Ectodermal cell (in vitro differentiated cells): ENCODE measurements at regions not wholly inside any gene's neighbourhood (a gene's known extent, or its start where the extent isn't known, plus 50 kb on each side); places are given as distances from the start of the nearest gene placed in this dataset.
"Not testable (repeated sequence)": the region's sequence is repeated elsewhere in the genome, so short reads cannot be mapped to it uniquely, and the experiment has no call there.

ENCODE experiments used
- H3K27ac ChIP-seq: 2 replicates; pipeline ENCODE4 v1.7.0; 2013; ENCODE audit warnings: mild to moderate bottlenecking, low read depth, low read length; ENCODE audit not compliant: insufficient read depth, poor library complexity, severe bottlenecking
- H3K27me3 ChIP-seq: 2 replicates; pipeline ENCODE4 v1.7.0; 2013; ENCODE audit warnings: mild to moderate bottlenecking, low read length; ENCODE audit not compliant: insufficient read depth, control insufficient read depth, poor library complexity, severe bottlenecking
- H3K36me3 ChIP-seq: one replicate; pipeline ENCODE4 v1.7.0; 2013; ENCODE audit warnings: low read length; ENCODE audit not compliant: control insufficient read depth, insufficient read depth
- H3K4me1 ChIP-seq: one replicate; pipeline ENCODE4 v1.7.0; 2013; ENCODE audit warnings: low read length; ENCODE audit not compliant: control insufficient read depth, insufficient read depth
- H3K4me3 ChIP-seq: 2 replicates; pipeline ENCODE4 v1.7.0; 2013; ENCODE audit warnings: low read depth, low read length, control low read depth; ENCODE audit not compliant: insufficient read depth
- H3K9me3 ChIP-seq: 2 replicates; pipeline ENCODE4 v1.7.0; 2013; ENCODE audit warnings: mild to moderate bottlenecking, low read length, moderate library complexity; ENCODE audit not compliant: control insufficient read depth
- WGBS, 2 experiments: methylation state at CpG; one replicate each; pipeline ENCODE4 v1.1.7; 2013; ENCODE audit warnings: missing lambda C conversion rate in 2 of 2; 5-methylcytosine and 5-hydroxymethylcytosine counted together

DNA sequence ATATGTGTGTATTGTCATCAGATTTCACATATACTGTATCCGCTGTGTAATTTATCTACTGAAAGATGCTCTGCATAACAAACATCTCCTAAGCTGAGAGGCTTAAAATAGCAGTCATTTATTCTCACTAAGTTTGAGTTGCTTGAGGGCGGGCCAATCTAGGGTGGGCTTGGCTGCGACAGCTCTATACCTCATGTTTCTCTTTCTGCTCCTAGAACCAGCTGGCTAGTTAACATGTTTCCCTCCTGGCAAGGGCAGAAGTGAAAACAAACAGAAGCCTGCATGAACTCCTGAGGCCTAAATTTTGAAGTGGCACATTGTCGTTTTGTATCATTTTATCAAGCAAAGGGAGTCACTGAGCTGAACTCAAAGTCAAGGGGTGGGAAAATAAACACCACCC lies 585.0 kb upstream of the VRK2 start:
- Histone ChIP-seq H3K27ac (no peak overlapping the region), H3K9me3 (no peaks in the 10 kb centered on the region), H3K27me3 (no peaks in the 10 kb centered on the region), H3K36me3 (no peaks in the 10 kb centered on the region), H3K4me3 (no peak overlapping the region), H3K4me1 (no peaks in the 10 kb centered on the region)
- 83 to 87% methylated on average over 3 to 4 of the region's 4 CpGs for WGBS, 2 experiments

DNA sequence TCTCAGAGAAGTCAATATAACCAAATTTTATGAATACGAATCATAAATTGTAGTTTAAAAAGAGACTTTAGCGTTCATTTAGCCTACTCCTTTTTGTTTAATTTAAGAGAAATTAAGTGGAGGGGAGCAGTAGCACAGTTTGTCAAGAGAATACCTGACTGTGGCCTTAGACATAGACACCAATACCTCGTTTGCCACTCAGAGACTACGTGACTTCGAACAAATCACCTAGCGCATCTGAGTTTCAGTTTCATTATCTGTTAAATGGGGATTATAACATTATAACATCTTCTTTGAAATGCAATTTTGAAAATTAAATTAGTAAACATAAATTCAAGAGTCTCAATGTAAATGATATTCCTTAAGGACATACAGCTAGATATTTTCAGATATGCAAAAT lies 581.5 kb upstream of the VRK2 start:
- H3K9me3 ChIP-seq, result no peaks in the 10 kb centered on the region
- H3K4me1 ChIP-seq, result no peaks in the 10 kb centered on the region
- H3K4me3 ChIP-seq, result no peak overlapping the region
- H3K36me3 ChIP-seq, result no peaks in the 10 kb centered on the region
- H3K27me3 ChIP-seq, result no peaks in the 10 kb centered on the region
- H3K27ac ChIP-seq, result no peak overlapping the region
- 93 to 96% methylated on average over 2 to 4 of the region's 6 CpGs for WGBS, 2 experiments

DNA sequence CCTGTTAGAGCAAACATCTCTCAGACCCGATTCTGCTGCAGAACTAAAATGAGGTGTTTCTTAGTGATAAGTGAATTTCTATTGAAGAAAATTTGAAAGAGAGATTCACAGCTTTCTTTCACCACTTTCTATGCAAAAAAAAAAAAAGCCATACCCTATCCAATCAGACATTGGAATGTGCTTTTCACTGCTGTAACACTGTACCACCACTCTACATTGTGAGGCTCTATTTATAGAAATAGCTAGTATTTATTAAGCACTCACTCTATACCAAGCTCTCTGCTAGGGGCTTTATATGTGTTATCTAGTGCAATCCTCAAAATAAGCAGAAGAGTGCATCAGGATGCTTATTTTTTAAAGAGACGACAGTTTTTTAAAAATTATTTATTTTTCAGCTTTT lies 580.6 kb upstream of the VRK2 start:
- Histone ChIP-seq H3K4me3 (no peak overlapping the region), H3K27me3 (no peaks in the 10 kb centered on the region), H3K9me3 (no peaks in the 10 kb centered on the region), H3K4me1 (no peaks in the 10 kb centered on the region), H3K36me3 (no peaks in the 10 kb centered on the region), H3K27ac (no peak overlapping the region)
- 81 to 86% methylated on average over 1 to 2 of the region's 2 CpGs for WGBS, 2 experiments

DNA sequence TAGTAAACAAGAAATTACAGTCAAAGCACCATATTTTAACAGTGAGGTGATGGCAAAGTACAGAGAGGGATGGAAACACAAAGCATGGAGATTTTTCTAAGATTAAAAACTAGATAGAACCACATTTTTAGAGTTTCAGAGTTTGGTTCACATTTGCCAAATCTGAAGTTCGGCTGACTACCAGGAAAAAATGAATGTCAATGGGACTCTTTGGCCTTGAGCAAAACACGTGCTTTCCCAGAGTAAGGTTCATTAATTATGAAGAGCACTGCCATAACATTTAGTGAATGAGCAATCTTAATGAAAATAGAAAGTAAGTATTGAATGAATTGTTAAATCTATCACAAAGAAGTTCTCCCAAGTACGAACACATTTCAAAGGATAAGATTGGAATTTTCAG lies 571.2 kb upstream of the VRK2 start:
- Histone ChIP-seq H3K4me1 (no peaks in the 10 kb centered on the region), H3K36me3 (no peaks in the 10 kb centered on the region), H3K27ac (no peak overlapping the region), H3K27me3 (no peaks in the 10 kb centered on the region), H3K9me3 (no peaks in the 10 kb centered on the region), H3K4me3 (no peak overlapping the region)
- 83 to 93% methylated on average over 2 to 3 of the region's 3 CpGs for WGBS, 2 experiments

DNA sequence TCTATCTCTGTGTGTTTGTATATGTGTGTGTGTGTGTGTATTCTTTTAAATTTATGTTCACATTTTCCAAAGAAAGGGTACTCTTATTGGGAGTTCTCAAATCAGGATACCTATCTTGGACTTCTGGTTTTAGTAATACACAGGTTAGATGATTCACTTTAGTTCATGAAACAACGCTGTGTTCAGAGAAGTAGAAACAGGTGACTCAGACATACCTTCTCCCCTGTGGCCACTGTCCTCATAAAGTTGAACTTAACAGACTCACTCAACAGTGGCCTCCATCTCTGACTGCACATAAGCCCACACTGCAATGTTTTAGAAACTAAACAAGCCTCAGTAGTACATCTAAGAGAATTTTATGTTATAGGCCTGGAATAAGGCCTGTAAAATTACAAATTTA lies 566.6 kb upstream of the VRK2 start:
- H3K27ac ChIP-seq, result no peak overlapping the region
- no peak overlapping the region for H3K4me3 ChIP-seq
- H3K36me3 ChIP-seq, result no peaks in the 10 kb centered on the region
- H3K27me3 ChIP-seq, result no peaks in the 10 kb centered on the region
- H3K4me1 ChIP-seq, result no peaks in the 10 kb centered on the region
- WGBS, 2 experiments, result 82 to 90% methylated on average over 1 of the region's 1 CpG
- H3K9me3 ChIP-seq, result no peaks in the 10 kb centered on the region

DNA sequence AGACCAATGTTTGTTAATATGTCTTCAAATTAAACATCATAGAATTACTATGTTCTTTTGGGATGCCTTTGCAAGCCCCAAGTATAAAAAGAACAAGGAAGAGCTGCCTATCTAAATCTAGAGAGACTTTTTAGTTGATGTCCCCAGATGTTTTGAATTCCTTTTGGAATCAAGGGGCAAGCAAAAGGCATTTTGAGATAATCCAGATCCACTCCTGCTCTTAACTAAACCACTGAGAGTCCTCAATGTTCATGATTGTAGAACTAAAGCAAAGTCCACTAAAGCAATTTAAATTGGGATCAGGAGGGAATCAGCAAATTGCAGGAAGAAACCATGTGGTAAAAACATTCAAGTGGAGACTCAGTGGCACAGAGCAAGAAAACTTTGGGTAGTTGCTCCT lies 558.5 kb upstream of the VRK2 start:
- H3K4me1 ChIP-seq, result no peaks in the 10 kb centered on the region
- H3K27ac ChIP-seq, result no peak overlapping the region
- no peaks in the 10 kb centered on the region for H3K9me3 ChIP-seq
- no peaks in the 10 kb centered on the region for H3K36me3 ChIP-seq
- H3K27me3 ChIP-seq, result no peaks in the 10 kb centered on the region
- no peak overlapping the region for H3K4me3 ChIP-seq

DNA sequence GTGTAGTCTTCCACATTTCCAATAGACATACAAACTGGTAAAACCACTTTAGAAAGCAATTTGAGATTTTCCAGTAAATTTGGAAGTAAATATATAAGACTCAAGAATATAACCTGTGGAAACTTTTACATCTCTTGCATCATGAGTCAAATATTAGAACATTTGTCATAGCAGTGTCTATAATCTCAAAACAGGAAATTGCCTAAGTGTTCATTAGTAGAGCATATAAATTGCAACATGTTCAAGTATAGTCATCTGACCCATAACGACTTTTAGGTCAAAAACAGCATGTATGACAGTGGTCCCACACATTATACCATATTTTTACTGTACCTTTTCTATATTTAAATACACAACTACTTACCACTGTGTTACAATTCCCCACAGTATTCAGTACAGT lies 555.9 kb upstream of the VRK2 start:
- 93 to 97% methylated on average over 1 of the region's 1 CpG for WGBS, 2 experiments
- Histone ChIP-seq H3K4me1 (no peaks in the 10 kb centered on the region), H3K27me3 (no peaks in the 10 kb centered on the region), H3K9me3 (no peaks in the 10 kb centered on the region), H3K4me3 (no peak overlapping the region), H3K27ac (no peak overlapping the region), H3K36me3 (no peaks in the 10 kb centered on the region)

DNA sequence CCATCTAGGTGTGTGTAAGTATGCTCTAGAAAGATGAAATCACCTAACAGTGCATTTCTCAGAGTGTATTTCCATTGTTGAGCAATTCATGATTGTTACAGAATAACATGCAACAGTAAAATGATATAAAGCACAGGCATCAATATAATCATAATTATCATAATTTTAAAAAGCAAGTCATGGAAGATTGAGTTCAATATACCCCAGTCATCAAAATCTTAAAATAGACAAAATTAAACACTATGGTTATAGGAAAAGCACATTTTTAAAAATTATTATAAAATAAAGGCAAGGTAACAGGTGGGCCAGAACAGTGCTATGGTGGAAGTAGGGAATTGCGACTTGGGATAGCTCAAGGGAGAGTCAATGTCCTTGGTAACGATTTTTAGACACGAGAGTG lies 555.4 kb upstream of the VRK2 start:
- Histone ChIP-seq H3K4me1 (no peaks in the 10 kb centered on the region), H3K27ac (no peak overlapping the region), H3K27me3 (no peaks in the 10 kb centered on the region), H3K9me3 (no peaks in the 10 kb centered on the region), H3K36me3 (no peaks in the 10 kb centered on the region), H3K4me3 (no peak overlapping the region)
- WGBS, 2 experiments, result 75 to 90% methylated on average over 3 of the region's 3 CpGs

DNA sequence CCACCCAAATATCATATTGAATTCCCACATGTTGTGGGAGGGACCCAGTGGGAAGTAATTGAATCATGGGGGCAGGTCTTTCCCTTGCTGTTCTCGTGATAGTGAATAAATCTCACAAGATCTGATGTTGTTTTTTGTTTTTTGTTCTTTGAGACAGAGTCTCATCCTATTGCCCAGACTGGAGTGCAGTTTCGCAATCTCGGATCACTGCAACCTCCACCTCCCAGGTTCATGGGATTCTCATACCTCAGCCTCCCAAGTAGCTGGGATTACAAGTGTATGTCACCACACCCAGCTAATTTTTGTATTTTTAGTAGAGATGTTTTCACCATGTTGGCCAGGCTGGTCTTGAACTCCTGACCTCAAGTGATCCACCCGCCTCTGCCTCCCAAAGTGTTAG lies 552.6 kb upstream of the VRK2 start:
- not testable (repeated sequence) for H3K36me3 ChIP-seq, H3K9me3 ChIP-seq, H3K27me3 ChIP-seq, H3K4me3 ChIP-seq, H3K27ac ChIP-seq, H3K4me1 ChIP-seq
- 90 to 95% methylated on average over 4 of the region's 4 CpGs for WGBS, 2 experiments

DNA sequence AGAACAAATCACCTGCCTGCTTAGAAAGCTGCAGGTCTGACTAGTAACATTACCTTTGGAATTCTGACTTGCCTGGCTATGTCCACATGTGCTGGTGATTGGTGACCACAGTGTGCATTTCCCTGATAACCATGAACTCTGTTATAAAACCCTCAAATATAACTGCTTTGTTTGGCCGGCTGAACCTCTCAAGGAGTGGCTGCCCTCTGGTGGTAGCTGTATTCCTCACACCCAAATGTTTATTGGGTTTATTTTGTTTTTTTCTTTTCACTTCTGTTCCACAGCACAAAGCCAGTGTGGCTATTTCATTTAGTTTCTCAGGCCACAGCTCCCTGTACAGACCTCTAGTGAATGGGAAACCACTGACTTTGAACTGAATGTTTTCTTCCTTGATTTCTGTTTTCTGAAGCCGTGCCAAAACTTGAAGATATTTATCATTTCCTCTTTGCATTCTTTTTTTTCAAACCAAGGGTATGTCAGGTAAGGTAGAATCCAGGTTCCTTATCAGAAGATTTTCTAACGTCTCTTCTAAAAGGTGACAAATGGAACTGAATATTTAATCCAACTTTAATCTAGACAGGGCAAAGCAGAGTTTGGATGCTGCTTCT lies 549.0 kb upstream of the VRK2 start:
- 43 to 54% methylated on average over 3 of the region's 3 CpGs for WGBS, 2 experiments
- Histone ChIP-seq H3K36me3 (no peaks in the 10 kb centered on the region), H3K4me3 (no peak overlapping the region), H3K9me3 (no peaks in the 10 kb centered on the region), H3K27me3 (no peaks in the 10 kb centered on the region), H3K27ac (no peak overlapping the region), H3K4me1 (no peaks in the 10 kb centered on the region)

DNA sequence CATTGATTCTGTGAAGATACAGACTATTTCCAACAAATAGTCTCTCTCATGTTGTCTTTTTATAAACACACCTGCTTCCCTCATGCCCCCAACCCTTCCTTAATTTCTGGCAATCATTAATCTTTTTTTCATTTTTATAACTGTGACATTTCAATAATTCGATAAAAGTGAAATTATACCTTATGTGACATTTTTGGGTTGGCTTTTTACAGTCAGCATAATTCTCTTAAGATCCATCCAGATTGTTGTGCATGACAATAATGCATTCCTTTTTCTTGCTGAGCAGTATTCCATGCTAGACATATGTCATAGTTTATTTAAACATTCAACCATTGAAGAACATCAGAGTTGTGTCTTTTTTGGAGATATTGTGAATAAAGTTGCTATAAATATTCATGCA lies 541.8 kb upstream of the VRK2 start:
- Histone ChIP-seq H3K4me3 (no peak overlapping the region), H3K9me3 (no peaks in the 10 kb centered on the region), H3K27ac (no peak overlapping the region), H3K36me3 (no peaks in the 10 kb centered on the region), H3K27me3 (no peaks in the 10 kb centered on the region), H3K4me1 (no peaks in the 10 kb centered on the region)
- 0% methylated on average over 1 of the region's 1 CpG; no CpG with 5 or more reads in 1 of the 2 experiments for WGBS, 2 experiments
